ENCODE measurements at regions not wholly inside any gene's neighbourhood (a gene's known extent, or its start where the extent isn't known, plus 50 kb on each side); places are given as distances from the start of the nearest gene placed in this dataset.

- TF ChIP-seq CTCF (IDR thresholded peaks at IDR 0.05): no peak
- no peak for TF ChIP-seq POLR2AphosphoS5 (IDR thresholded peaks at IDR 0.05)
- no peak for TF ChIP-seq EP300 (IDR thresholded peaks at IDR 0.05)
- TF ChIP-seq POLR2A (IDR thresholded peaks at IDR 0.05): no peak
Observed at GRCh38 chr2:155546721-155547555, 785.6 kb downstream of the NR4A2 start.

All from sigmoid colon (tissue), 4 donors.